Activated CD8-positive, alpha-beta memory T cell treated with anti-CD3 and anti-CD28 coated beads, Interleukin-2, amount 10 ng/mL, durations not matched to agents 7 days and 5 days (primary cell): ENCODE measurements at regions not wholly inside any gene's neighbourhood (a gene's known extent, or its start where the extent isn't known, plus 50 kb on each side); places are given as distances from the start of the nearest gene placed in this dataset.
A peak's percentile ranks its signal among the peaks of the same experiment; 100 is the strongest.
"Not testable (repeated sequence)": the region's sequence is repeated elsewhere in the genome, so short reads cannot be mapped to it uniquely, and the experiment has no call there.

ENCODE experiments used
- ATAC-seq: fragments of 150-1000 bp; cut with Tn5 transposase; one replicate; pipeline ENCODE4 v1.10.0; 2021; ENCODE audit warnings: moderate library complexity
- CTCF ChIA-PET: fragments of 350-600 bp; sonication (Branson Sonifier 250); formaldehyde crosslinking; loops from one replicate; lab custom pipeline; 2021; ENCODE audit warnings: antibody characterized with exemption; lab: Charles Lee
- DNase-seq: peaks from one replicate; pipeline ENCODE4 v3.0.0-alpha.2; 2020
- H3K27ac Mint-ChIP-seq: one replicate; pipeline ENCODE4 v1.8.0; 2021; ENCODE audit warnings: mild to moderate bottlenecking, mixed read lengths
- H3K27me3 Mint-ChIP-seq: one replicate; pipeline ENCODE4 v1.8.0; 2021; ENCODE audit warnings: mixed read lengths
- H3K36me3 Mint-ChIP-seq: one replicate; pipeline ENCODE4 v1.8.0; 2021; ENCODE audit warnings: mild to moderate bottlenecking, mixed read lengths
- H3K4me1 Mint-ChIP-seq: one replicate; pipeline ENCODE4 v1.8.0; 2021; ENCODE audit warnings: mixed read lengths
- H3K4me3 Mint-ChIP-seq: one replicate; pipeline ENCODE4 v1.8.0; 2021; ENCODE audit warnings: mild to moderate bottlenecking, moderate library complexity, mixed read lengths
- H3K9me3 Mint-ChIP-seq: one replicate; pipeline ENCODE4 v1.8.0; 2022; ENCODE audit warnings: low read depth, mixed read lengths

DNA sequence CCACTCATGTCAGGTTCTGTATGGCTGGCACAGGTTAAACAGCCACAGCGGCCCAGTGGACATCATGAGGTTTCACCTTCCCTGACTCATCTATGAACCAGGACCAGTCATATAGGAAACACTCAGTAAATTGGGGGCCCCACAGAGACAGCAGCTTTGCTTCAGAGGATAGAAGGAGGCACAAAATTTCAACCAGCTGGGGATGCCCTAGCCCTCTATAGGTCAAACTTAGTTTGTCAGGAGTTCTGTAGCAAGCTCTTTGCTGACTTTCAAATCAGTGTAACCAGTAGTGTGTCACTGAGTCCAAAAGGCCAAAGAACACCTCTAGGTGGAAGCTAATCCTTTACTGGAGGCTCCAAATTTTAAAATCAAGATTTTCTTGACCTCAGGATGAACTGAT lies 4157.8 kb upstream of the TPTE start:
- not testable (repeated sequence) for ATAC-seq, H3K9me3 Mint-ChIP-seq, DNase-seq, H3K4me3 Mint-ChIP-seq, H3K27ac Mint-ChIP-seq, H3K36me3 Mint-ChIP-seq, H3K4me1 Mint-ChIP-seq, H3K27me3 Mint-ChIP-seq
- CTCF ChIA-PET = interaction anchor here (4.8 kb wide), 1 partner anchor 10 kb away, joined by 35 read pairs; no protein-coding TSS in a partner anchor

DNA sequence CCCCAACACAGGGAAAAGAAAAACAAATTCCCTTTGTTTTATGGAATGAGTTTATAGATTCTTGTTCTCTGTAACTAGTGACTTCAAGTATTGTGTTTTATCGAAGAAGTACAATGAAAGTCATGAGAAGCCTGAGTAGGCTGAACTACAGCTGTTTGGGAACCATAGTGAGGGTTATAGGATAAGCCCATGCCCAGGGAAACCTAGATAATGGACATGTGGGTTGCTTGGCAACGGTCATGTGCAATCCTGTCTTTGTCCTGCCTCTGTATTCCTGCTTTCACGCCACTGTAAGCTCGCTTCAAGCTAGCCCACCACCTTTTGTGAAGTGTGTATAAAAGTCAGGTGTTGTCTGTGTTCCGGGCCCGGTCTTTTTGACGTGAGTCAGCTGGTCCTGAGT lies 4152.6 kb upstream of the TPTE start:
- H3K9me3 Mint-ChIP-seq, H3K27ac Mint-ChIP-seq, CTCF ChIA-PET, H3K4me3 Mint-ChIP-seq, DNase-seq, ATAC-seq, H3K27me3 Mint-ChIP-seq, H3K36me3 Mint-ChIP-seq, H3K4me1 Mint-ChIP-seq: not testable (repeated sequence)

DNA sequence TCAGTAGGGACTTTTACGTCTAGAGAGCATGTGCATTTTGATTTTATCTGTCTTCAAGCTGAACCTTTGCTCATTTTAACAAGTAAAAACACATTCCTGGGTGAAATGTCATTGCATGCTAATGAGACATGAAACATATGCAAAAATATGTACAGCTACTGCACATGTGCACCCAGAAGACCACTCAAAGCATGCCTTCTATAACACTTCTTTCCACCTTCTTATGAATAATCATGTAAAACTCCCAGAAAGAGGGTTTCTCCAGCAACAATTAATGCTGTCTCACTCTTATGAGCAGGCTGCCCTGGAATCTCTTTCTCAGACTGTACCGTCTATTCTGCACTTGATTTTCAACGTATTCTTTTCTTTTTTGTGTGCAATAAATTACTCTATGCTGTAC lies 4148.1 kb upstream of the TPTE start:
- DNase-seq, H3K9me3 Mint-ChIP-seq, H3K27me3 Mint-ChIP-seq, H3K4me1 Mint-ChIP-seq, H3K4me3 Mint-ChIP-seq, H3K27ac Mint-ChIP-seq, ATAC-seq, H3K36me3 Mint-ChIP-seq: not testable (repeated sequence)
- CTCF ChIA-PET = interaction anchor here (1.0 to 3.1 kb wide), 2 partner anchors 10 to 14 kb away, joined by 6 to 35 read pairs; no protein-coding TSS in a partner anchor

DNA sequence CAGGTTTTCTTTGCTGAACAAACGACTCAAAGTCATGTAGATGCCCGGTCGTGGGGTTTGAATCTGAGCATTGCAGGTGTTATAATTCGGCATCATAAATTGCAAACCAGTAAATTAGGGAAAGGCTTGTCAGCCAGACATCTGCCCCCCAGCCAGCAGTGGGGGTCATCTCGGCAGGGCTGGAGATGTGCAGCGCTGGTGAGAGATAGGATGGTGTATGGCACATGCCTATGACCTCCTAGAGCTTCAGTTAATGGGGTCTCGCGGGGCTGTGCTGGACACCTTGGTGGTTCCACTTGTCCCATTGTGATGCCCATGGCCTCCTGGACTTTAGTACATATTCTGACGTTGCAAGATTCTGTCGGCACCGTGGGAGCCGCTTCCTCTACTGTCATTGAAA lies 4147.2 kb upstream of the TPTE start:
- not testable (repeated sequence) for H3K4me1 Mint-ChIP-seq, H3K27ac Mint-ChIP-seq, H3K27me3 Mint-ChIP-seq, H3K4me3 Mint-ChIP-seq, H3K36me3 Mint-ChIP-seq, H3K9me3 Mint-ChIP-seq, ATAC-seq
- CTCF ChIA-PET = interaction anchor here (1.0 to 3.1 kb wide), 2 partner anchors 11 to 15 kb away, joined by 6 to 35 read pairs; no protein-coding TSS in a partner anchor
- peak; percentile 63 for DNase-seq

DNA sequence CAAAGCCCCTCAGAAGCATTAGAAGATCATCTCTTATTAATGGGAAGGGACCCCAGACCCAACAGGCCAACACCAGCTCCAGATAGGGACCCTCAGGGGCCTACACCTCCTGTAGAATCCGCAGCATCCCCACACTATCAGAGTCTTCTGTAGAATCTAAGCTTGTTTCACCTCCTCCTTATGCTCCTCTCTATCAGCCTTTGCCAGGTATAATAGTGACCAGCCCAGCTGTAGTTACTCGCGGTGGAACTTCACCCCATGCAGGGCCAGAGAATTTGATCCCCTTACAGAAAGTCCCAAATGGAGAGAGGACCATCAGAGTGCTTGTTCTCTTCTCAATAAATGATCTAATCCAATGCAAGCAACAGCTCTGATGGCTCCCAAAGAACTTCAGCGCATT lies 4146.5 kb upstream of the TPTE start:
- H3K4me3 Mint-ChIP-seq, H3K4me1 Mint-ChIP-seq, ATAC-seq, H3K27ac Mint-ChIP-seq, H3K9me3 Mint-ChIP-seq, H3K36me3 Mint-ChIP-seq, H3K27me3 Mint-ChIP-seq: not testable (repeated sequence)
- DNase-seq = peak; percentile 40
- CTCF ChIA-PET = interaction anchor here (3.1 kb wide), 1 partner anchor 11 kb away, joined by 35 read pairs; no protein-coding TSS in a partner anchor

DNA sequence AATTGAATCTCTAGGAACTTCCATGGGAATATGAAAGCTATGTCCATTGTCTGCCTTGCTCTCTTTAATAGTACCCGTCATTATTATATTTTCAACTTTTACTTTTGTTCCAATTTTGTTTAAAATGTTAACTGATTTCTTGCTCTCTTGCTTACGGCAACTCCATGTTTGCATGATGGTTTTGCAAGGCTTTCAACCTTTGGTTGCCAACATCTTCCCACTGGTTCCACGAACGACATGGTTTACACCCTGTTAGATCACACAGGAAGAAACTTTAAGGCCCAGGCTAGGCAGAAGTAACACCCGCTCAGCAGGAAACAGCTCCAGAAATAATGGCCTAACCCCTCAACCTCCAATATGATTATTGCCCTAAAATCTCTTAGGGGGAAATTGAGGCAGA lies 4145.6 kb upstream of the TPTE start:
- H3K27ac Mint-ChIP-seq, H3K4me1 Mint-ChIP-seq, CTCF ChIA-PET, ATAC-seq, H3K36me3 Mint-ChIP-seq, H3K27me3 Mint-ChIP-seq, H3K4me3 Mint-ChIP-seq, H3K9me3 Mint-ChIP-seq: not testable (repeated sequence)
- DNase-seq = peak; percentile 37

DNA sequence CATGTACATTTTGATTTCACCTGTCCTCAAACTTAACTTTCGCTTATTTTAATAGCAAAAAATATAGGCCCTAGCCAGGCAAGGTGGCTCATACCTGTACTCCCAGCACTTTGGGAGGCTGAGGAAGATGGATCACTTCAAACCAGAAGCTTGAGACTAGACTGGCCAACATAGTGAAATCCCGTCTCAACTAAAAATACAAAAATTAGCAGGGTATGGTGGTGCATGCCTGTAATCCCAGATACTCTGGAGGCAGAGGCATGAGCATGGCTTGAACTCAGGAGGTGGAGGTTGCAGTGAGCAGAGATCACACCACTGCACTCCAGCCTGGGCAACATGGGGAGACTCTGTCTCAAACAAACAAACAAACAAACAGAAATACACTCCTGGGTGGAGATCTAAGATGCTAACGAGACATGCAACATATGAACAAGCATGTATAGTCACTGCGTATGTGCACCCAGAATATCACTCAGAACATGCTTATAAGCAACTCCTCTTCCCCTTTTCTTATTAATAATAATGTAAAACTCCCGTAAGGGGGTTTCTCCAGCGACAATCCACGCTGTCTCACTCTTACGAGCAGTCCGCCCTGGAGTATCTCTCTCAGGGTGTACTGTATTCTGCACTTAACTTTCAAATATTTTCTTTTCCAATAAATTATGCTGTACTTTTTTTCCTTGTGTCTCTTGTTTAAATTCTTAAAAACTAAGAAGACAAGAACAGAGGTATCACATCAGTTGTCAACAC lies 4144.9 kb upstream of the TPTE start:
- H3K27ac Mint-ChIP-seq, CTCF ChIA-PET, H3K4me1 Mint-ChIP-seq, ATAC-seq, H3K9me3 Mint-ChIP-seq, H3K4me3 Mint-ChIP-seq, H3K27me3 Mint-ChIP-seq, H3K36me3 Mint-ChIP-seq: not testable (repeated sequence)
- DNase-seq = peak; percentile 40
